MCF 10A (cell line): ENCODE measurements at regions not wholly inside any gene's neighbourhood (a gene's known extent, or its start where the extent isn't known, plus 50 kb on each side); places are given as distances from the start of the nearest gene placed in this dataset.

Source experiments
- BruUV-seq: library from RNA; stranded (reverse); fragments of 400-500 nt; replicated peaks from 2 replicates; lab custom pipeline; 2021; lab: Mats Ljungman, UMichigan
- CTCF ChIA-PET: fragments of 300-600 bp; sonication (Branson Sonifier 250); formaldehyde crosslinking; extraction: SDS; loops from one replicate; lab custom pipeline; 2021; ENCODE audit warnings: antibody characterized with exemption, inconsistent platforms; lab: Yijun Ruan, JAX
- POLR2A ChIA-PET: fragments of 300-600, 350-650 bp; sonication (Branson Sonifier 250); formaldehyde crosslinking; extraction: SDS; loops from one replicate; lab custom pipeline; 2020; ENCODE audit warnings: antibody characterized with exemption, inconsistent platforms; lab: Yijun Ruan, JAX
- DNase-seq: peaks from one replicate; pipeline ENCODE4 v3.0.0-alpha.2; 2018; ENCODE audit not compliant: unreplicated experiment
- H3K27ac Mint-ChIP-seq: one replicate; pipeline ENCODE4 v1.8.0; 2022; ENCODE audit warnings: mild to moderate bottlenecking, low read depth, mixed read lengths; ENCODE audit not compliant: unreplicated experiment
- H3K27me3 Mint-ChIP-seq: one replicate; pipeline ENCODE4 v1.8.0; 2022; ENCODE audit warnings: mixed read lengths; ENCODE audit not compliant: insufficient read depth, unreplicated experiment
- H3K36me3 Mint-ChIP-seq: one replicate; pipeline ENCODE4 v1.8.0; 2022; ENCODE audit warnings: mild to moderate bottlenecking, moderate library complexity, mixed read lengths; ENCODE audit not compliant: insufficient read depth, unreplicated experiment
- H3K4me1 Mint-ChIP-seq: one replicate; pipeline ENCODE4 v1.8.0; 2022; ENCODE audit warnings: mixed read lengths; ENCODE audit not compliant: insufficient read depth, unreplicated experiment
- H3K4me3 Mint-ChIP-seq: one replicate; pipeline ENCODE4 v1.8.0; 2022; ENCODE audit warnings: mild to moderate bottlenecking, moderate library complexity, mixed read lengths; ENCODE audit not compliant: unreplicated experiment
- H3K9me3 Mint-ChIP-seq: one replicate; pipeline ENCODE4 v1.8.0; 2022; ENCODE audit warnings: mixed read lengths; ENCODE audit not compliant: unreplicated experiment
- intact Hi-C: fragments of 100-400 bp; cut with micrococcal nuclease; formaldehyde crosslinking; loops from 2 replicates; pipeline ENCODE4 v1.14.1; 2022
- TF ChIP-seq, protein P1 (sequence below): fragments of 200-600 bp; IDR thresholded peaks from one replicate; pipeline ENCODE4 v1.8.0; 2022; ENCODE audit warnings: antibody characterized with exemption, mild to moderate bottlenecking; ENCODE audit not compliant: unreplicated experiment

DNA sequence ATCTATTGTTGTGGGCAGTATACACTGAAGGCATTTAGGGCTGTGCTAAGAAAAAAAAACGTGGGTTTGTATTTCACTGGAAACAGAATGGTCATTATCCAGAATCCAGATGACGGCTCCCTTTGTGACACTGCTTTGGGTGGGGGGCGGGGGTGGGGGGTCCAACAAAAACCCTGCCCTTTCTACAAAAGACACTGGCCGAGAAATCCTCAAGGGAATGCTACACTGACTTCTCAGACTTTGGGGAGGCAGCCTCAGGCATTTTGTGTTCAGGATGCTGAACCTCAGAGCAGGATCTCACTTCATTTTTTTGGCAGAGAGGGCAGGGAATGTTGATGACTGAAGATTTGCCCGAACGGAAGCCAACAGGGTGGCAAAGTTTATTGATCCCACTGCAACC lies 417.1 kb downstream of the HRH4 start:
- H3K27me3 Mint-ChIP-seq = no peaks in the 10 kb centered on the region
- intact Hi-C loops = no loop called here
- peaks cover 21% of the 10 kb centered on the region for H3K9me3 Mint-ChIP-seq
- TF ChIP-seq, protein P1, sequence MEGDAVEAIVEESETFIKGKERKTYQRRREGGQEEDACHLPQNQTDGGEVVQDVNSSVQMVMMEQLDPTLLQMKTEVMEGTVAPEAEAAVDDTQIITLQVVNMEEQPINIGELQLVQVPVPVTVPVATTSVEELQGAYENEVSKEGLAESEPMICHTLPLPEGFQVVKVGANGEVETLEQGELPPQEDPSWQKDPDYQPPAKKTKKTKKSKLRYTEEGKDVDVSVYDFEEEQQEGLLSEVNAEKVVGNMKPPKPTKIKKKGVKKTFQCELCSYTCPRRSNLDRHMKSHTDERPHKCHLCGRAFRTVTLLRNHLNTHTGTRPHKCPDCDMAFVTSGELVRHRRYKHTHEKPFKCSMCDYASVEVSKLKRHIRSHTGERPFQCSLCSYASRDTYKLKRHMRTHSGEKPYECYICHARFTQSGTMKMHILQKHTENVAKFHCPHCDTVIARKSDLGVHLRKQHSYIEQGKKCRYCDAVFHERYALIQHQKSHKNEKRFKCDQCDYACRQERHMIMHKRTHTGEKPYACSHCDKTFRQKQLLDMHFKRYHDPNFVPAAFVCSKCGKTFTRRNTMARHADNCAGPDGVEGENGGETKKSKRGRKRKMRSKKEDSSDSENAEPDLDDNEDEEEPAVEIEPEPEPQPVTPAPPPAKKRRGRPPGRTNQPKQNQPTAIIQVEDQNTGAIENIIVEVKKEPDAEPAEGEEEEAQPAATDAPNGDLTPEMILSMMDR = no peak
- H3K4me3 Mint-ChIP-seq = no peak overlapping the region
- H3K4me1 Mint-ChIP-seq = no peaks in the 10 kb centered on the region
- no TSS peak for BruUV-seq
- POLR2A ChIA-PET = no interaction called here
- H3K27ac Mint-ChIP-seq = no peak overlapping the region
- no peak for DNase-seq
- CTCF ChIA-PET = interaction anchor here (0.6 to 1.2 kb wide), 6 partner anchors 11 to 1150 kb away, joined by 3 to 4 read pairs (median 3); no protein-coding TSS in a partner anchor
- H3K36me3 Mint-ChIP-seq = no peaks in the 10 kb centered on the region

DNA sequence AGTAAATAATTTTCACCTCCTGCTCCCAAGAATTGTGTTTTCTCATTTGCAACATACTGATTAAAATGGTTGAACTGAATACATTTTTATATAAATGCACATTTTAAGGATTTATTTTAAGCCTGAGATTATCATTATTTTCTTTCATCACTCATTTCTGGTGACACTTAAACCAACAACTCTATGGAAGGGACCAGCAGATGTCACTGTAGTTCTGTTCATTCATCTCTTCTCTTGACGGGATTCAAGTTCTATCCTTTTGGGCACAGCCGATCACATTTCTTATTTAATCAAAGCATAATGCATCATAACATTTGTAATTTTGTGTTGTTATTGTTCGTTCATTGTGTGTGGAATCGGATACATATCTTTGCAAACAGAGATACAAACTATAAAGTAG lies 417.9 kb downstream of the HRH4 start:
- Mint-ChIP-seq H3K4me3 (no peak overlapping the region), H3K4me1 (no peaks in the 10 kb centered on the region), H3K27ac (no peak overlapping the region), H3K36me3 (no peaks in the 10 kb centered on the region), H3K27me3 (no peaks in the 10 kb centered on the region), H3K9me3 (peaks cover 21% of the 10 kb centered on the region)
- CTCF ChIA-PET = no interaction called here
- TF ChIP-seq, protein P1 = no peak
- DNase-seq = peak; percentile 22
- intact Hi-C loops = loop anchor here (2.0 kb wide), 1 partner anchor 1019 kb away; no protein-coding TSS in a partner anchor
- no TSS peak for BruUV-seq
- POLR2A ChIA-PET = no interaction called here

DNA sequence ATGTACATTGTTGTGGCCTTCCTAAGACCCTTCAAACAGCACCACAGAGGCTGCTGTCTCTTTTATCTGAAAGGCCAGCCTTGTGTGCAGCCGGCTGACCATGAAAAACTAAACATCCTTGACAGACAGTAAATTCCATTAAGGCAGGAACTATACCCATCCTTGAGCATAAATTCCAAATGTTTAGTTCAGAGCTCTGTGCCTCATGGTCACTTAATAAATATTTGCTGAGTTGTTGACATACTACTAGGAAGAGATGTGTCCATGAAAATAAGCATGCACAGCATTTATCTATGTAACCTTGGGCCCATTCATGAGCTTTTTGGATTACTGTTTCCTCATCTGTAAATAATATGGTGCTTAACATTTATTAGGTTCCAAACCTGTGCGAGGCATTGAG lies 424.8 kb downstream of the HRH4 start:
- no peaks in the 10 kb centered on the region for H3K27me3 Mint-ChIP-seq
- TF ChIP-seq, protein P1 = no peak
- no peak overlapping the region for H3K4me3 Mint-ChIP-seq
- peaks cover 34% of the 10 kb centered on the region for H3K9me3 Mint-ChIP-seq
- no peaks in the 10 kb centered on the region for H3K4me1 Mint-ChIP-seq
- ChIA-PET POLR2A (no interaction called here), CTCF (interaction anchor here (0.6 kb wide), 1 partner anchor 1015 kb away, joined by 3 read pairs; no protein-coding TSS in a partner anchor)
- no peaks in the 10 kb centered on the region for H3K36me3 Mint-ChIP-seq
- BruUV-seq = no TSS peak
- H3K27ac Mint-ChIP-seq = no peak overlapping the region
- intact Hi-C loops = no loop called here
- DNase-seq = no peak

DNA sequence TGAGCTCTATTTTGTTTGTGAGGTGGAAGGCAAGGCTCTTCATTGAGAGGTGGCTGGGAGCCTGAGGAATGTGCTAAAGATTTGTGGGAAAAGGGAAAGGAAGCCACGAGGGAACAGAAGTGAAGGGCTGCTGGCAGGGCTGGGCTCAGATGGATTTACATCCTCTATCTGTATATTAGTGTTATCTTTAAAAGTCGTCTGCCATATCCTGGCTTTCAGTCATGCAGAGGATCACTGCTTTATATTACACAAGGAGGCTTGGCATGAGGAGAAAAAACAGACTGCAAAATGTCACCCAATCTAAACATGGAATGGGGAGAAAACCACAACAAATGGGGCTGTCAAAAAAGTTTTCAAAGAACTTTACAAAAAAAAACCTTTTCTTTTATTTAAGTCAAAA lies 434.4 kb downstream of the HRH4 start:
- no peaks in the 10 kb centered on the region for H3K4me1 Mint-ChIP-seq
- ChIA-PET CTCF (interaction anchor here (0.6 kb wide), 1 partner anchor 122 kb away, joined by 4 read pairs; no protein-coding TSS in a partner anchor), POLR2A (no interaction called here)
- H3K9me3 Mint-ChIP-seq = peaks cover 44% of the 10 kb centered on the region
- no peaks in the 10 kb centered on the region for H3K36me3 Mint-ChIP-seq
- DNase-seq = no peak
- intact Hi-C loops = no loop called here
- TF ChIP-seq, protein P1 = no peak
- no peak overlapping the region for H3K4me3 Mint-ChIP-seq
- H3K27ac Mint-ChIP-seq = no peak overlapping the region
- H3K27me3 Mint-ChIP-seq = no peaks in the 10 kb centered on the region
- no TSS peak for BruUV-seq
